ENCODE measurements at regions not wholly inside any gene's neighbourhood (a gene's known extent, or its start where the extent isn't known, plus 50 kb on each side); places are given as distances from the start of the nearest gene placed in this dataset.

DNA sequence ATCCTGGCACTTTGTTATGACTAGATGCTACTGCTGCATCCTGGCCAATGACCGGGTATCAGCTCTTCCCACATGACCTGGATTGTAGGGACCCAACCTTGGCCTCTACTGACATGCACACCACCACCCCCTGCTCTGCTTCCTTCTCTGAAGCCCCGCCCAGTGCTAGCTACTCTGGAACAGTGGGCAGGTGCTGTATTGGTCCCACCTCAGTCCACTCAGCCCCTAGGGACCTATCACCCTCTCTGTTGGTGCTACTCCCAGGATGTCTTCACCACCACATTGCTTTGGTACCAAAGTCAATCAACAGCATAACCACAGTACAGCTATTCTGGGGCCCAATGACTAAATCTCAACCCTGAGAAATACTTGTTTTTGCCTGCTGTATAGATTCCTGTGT, 170.2 kb upstream of the PRICKLE2 start:
- Histone ChIP-seq H3K36me3 (replicated peaks in 1 of 2; ENCODE audit: control insufficient read depth in 1 of 2, insufficient read depth in 2 of 2, low read length in 2 of 2) (no peaks in the 10 kb centered on the region), H3K27me3 (ENCODE audit: control insufficient read depth in 1 of 2, insufficient read depth in 2 of 2, low read length in 2 of 2) (peaks cover 0 to 3% of the 10 kb centered on the region in 2 experiments; a peak in 1 of 5 replicates), H3K4me1 (ENCODE audit: insufficient read depth, low read length) (no peaks in the 10 kb centered on the region), H3K79me2 (ENCODE audit: insufficient read depth, low read length) (no peaks in the 10 kb centered on the region), H2AFZ (ENCODE audit: low read length) (no peak overlapping the region), H3K27ac (ENCODE audit: extremely low read length, insufficient read depth, low read length) (no peak overlapping the region), H3K9ac (ENCODE audit: insufficient read depth, low read depth, low read length) (no peak overlapping the region), H3K4me2 (ENCODE audit: low read depth, low read length) (no peak overlapping the region), H3K9me3 (ENCODE audit: low read length) (no peaks in the 10 kb centered on the region), H4K20me1 (ENCODE audit: insufficient read depth, low read length) (no peaks in the 10 kb centered on the region), H3K4me3 (replicated peaks in 1 of 3; ENCODE audit: insufficient read depth in 1 of 3, low read depth in 2 of 3, low read length in 3 of 3) (no peak overlapping the region)
- no TSS peak for BruUV-seq (replicated peaks)
- no peak for TF ChIP-seq GABPB1 (CRISPR knock-in tag; IDR thresholded peaks at IDR 0.05)
- TF ChIP-seq ZNF547 (CRISPR knock-in tag; IDR thresholded peaks at IDR 0.05) = no peak
- TF ChIP-seq, protein P1, sequence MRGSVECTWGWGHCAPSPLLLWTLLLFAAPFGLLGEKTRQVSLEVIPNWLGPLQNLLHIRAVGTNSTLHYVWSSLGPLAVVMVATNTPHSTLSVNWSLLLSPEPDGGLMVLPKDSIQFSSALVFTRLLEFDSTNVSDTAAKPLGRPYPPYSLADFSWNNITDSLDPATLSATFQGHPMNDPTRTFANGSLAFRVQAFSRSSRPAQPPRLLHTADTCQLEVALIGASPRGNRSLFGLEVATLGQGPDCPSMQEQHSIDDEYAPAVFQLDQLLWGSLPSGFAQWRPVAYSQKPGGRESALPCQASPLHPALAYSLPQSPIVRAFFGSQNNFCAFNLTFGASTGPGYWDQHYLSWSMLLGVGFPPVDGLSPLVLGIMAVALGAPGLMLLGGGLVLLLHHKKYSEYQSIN (CRISPR knock-in tag; IDR thresholded peaks at IDR 0.05; ENCODE audit: borderline replicate concordance) = no peak
- TF ChIP-seq, protein P2, sequence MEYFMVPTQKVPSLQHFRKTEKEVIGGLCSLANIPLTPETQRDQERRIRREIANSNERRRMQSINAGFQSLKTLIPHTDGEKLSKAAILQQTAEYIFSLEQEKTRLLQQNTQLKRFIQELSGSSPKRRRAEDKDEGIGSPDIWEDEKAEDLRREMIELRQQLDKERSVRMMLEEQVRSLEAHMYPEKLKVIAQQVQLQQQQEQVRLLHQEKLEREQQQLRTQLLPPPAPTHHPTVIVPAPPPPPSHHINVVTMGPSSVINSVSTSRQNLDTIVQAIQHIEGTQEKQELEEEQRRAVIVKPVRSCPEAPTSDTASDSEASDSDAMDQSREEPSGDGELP (IDR thresholded peaks at IDR 0.05; ENCODE audit: borderline replicate concordance, low read depth) = no peak
- TF ChIP-seq, protein P3, sequence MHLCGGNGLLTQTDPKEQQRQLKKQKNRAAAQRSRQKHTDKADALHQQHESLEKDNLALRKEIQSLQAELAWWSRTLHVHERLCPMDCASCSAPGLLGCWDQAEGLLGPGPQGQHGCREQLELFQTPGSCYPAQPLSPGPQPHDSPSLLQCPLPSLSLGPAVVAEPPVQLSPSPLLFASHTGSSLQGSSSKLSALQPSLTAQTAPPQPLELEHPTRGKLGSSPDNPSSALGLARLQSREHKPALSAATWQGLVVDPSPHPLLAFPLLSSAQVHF (CRISPR knock-in tag; IDR thresholded peaks at IDR 0.05) = no peak
- TF ChIP-seq NCOR1 (IDR thresholded peaks at IDR 0.05; ENCODE audit: borderline replicate concordance, low read length) = no peak
- no peak for TF ChIP-seq ATRX (CRISPR knock-in tag; IDR thresholded peaks at IDR 0.05; ENCODE audit: borderline replicate concordance)
- no peak for TF ChIP-seq FOXJ3 (CRISPR knock-in tag; IDR thresholded peaks at IDR 0.05; ENCODE audit: borderline replicate concordance)
- TF ChIP-seq ZNF570 (CRISPR knock-in tag; IDR thresholded peaks at IDR 0.05; ENCODE audit: borderline replicate concordance) = no peak
- ATAC-seq (no peak), FAIRE-seq (no peak), DNase-seq (ENCODE audit: low spot score) (no peak)
- ChIA-PET CTCF (ENCODE audit: low intra/inter-chr PET ratio, low total read pairs) (no interaction called here), POLR2A (no interaction called here)
- in situ Hi-C loops (cut with HindIII; ENCODE audit: extremely low pct_ligation_motif_present, low pct_unique_long_range_greater_than_20kb) (loop anchor here (5.0 kb wide), 1 partner anchor 363 kb away; no protein-coding TSS in a partner anchor), intact Hi-C loops (cut with micrococcal nuclease; ENCODE audit: unreplicated experiment) (no loop called here)
- 10% methylated on average over 2 of the region's 2 CpGs for WGBS (ENCODE audit: low lambda C conversion rate)

All from HepG2 (cell line).